WTC11 (cell line): ENCODE measurements at regions not wholly inside any gene's neighbourhood (a gene's known extent, or its start where the extent isn't known, plus 50 kb on each side); places are given as distances from the start of the nearest gene placed in this dataset.

ENCODE experiments used
- ATAC-seq: fragments of 200-7000 bp; cut with Tn5 transposase; 2 replicates; pipeline ENCODE4 v1.10.0; 2021; ENCODE audit warnings: mild to moderate bottlenecking, moderate library complexity
- CTCF ChIA-PET: fragments of 300-600 bp; sonication (Branson Sonifier 250); formaldehyde crosslinking; loops from one replicate; lab custom pipeline; 2021; ENCODE audit warnings: antibody characterized with exemption; lab: Charles Lee
- POLR2A ChIA-PET: fragments of 350-600 bp; sonication (Branson Sonifier 250); formaldehyde crosslinking; loops from one replicate; lab custom pipeline; 2021; ENCODE audit warnings: antibody characterized with exemption; lab: Charles Lee
- DNase-seq: peaks from one replicate; pipeline ENCODE4 v3.0.0; 2021; ENCODE audit warnings: low spot score
- H3K27ac Mint-ChIP-seq: 2 replicates; pipeline ENCODE4 v1.8.0; 2021; ENCODE audit warnings: mixed read lengths
- H3K27me3 Mint-ChIP-seq: 2 replicates; pipeline ENCODE4 v1.8.0; 2021; ENCODE audit warnings: low read depth, mild to moderate bottlenecking, moderate library complexity, mixed read lengths
- H3K36me3 Mint-ChIP-seq: 2 replicates; pipeline ENCODE4 v1.8.0; 2021; ENCODE audit warnings: mixed read lengths
- H3K4me1 Mint-ChIP-seq: 2 replicates; pipeline ENCODE4 v1.8.0; 2022; ENCODE audit warnings: mixed read lengths
- H3K4me3 Mint-ChIP-seq: 2 replicates; pipeline ENCODE4 v1.8.0; 2021; ENCODE audit warnings: mild to moderate bottlenecking, moderate library complexity, mixed read lengths
- H3K9me3 Mint-ChIP-seq: 2 replicates; pipeline ENCODE4 v1.8.0; 2021; ENCODE audit warnings: mixed read lengths
- AFF4 ChIP-seq: sonication (generic); formaldehyde crosslinking; IDR thresholded peaks from 2 replicates; pipeline ENCODE4 v1.8.1; 2023; ENCODE audit warnings: mild to moderate bottlenecking, missing genetic modification reagents, borderline replicate concordance
- ATF3 ChIP-seq: sonication (generic); formaldehyde crosslinking; conservative IDR thresholded peaks from 2 replicates; pipeline ENCODE4 v1.8.1; 2022; ENCODE audit warnings: mild to moderate bottlenecking, missing genetic modification reagents
- E2F1 ChIP-seq: sonication (generic); formaldehyde crosslinking; IDR thresholded peaks from 2 replicates; pipeline ENCODE4 v1.8.0; 2022; ENCODE audit warnings: mild to moderate bottlenecking, missing genetic modification reagents
- E2F5 ChIP-seq: sonication (generic); formaldehyde crosslinking; IDR thresholded peaks from 2 replicates; pipeline ENCODE4 v1.8.1; 2022; ENCODE audit warnings: mild to moderate bottlenecking, moderate library complexity, missing genetic modification reagents
- ELF4 ChIP-seq: sonication (generic); formaldehyde crosslinking; IDR thresholded peaks from 2 replicates; pipeline ENCODE4 v1.8.1; 2022; ENCODE audit warnings: low read depth, mild to moderate bottlenecking, moderate library complexity, missing genetic modification reagents
- ESRRA ChIP-seq: sonication (generic); formaldehyde crosslinking; IDR thresholded peaks from 2 replicates; pipeline ENCODE4 v1.8.1; 2022; ENCODE audit warnings: mild to moderate bottlenecking, missing genetic modification reagents, borderline replicate concordance
- FOXJ3 ChIP-seq: sonication (generic); formaldehyde crosslinking; IDR thresholded peaks from 2 replicates; pipeline ENCODE4 v1.9.0; 2021; ENCODE audit warnings: missing genetic modification reagents, mild to moderate bottlenecking, borderline replicate concordance
- HMGA2 ChIP-seq: fragments of 250-450 bp; sonication (Bioruptor Pico); IDR thresholded peaks from 2 replicates; pipeline ENCODE4 v1.4.0; 2021; ENCODE audit warnings: mild to moderate bottlenecking, moderate library complexity
- JUN ChIP-seq: sonication (generic); formaldehyde crosslinking; IDR thresholded peaks from 2 replicates; pipeline ENCODE4 v1.8.0; 2023; ENCODE audit warnings: mild to moderate bottlenecking, missing genetic modification reagents
- MAX ChIP-seq: sonication (generic); formaldehyde crosslinking; IDR thresholded peaks from 2 replicates; pipeline ENCODE4 v1.8.0; 2022; ENCODE audit warnings: mild to moderate bottlenecking, missing genetic modification reagents
- MXD4 ChIP-seq: fragments of 250-450 bp; sonication (Bioruptor Pico); IDR thresholded peaks from 2 replicates; pipeline ENCODE4 v1.8.0; 2021; ENCODE audit warnings: mild to moderate bottlenecking, moderate library complexity, borderline replicate concordance
- NFE2L1 ChIP-seq: sonication (generic); formaldehyde crosslinking; IDR thresholded peaks from 2 replicates; pipeline ENCODE4 v1.8.1; 2023; ENCODE audit warnings: missing genetic modification reagents
- PRDM15 ChIP-seq: sonication (generic); formaldehyde crosslinking; IDR thresholded peaks from 2 replicates; pipeline ENCODE4 v1.8.0; 2022; ENCODE audit warnings: missing genetic modification reagents
- PRRX2 ChIP-seq: fragments of 250-450 bp; sonication (Bioruptor Pico); IDR thresholded peaks from 2 replicates; pipeline ENCODE4 v1.8.0; 2021; ENCODE audit warnings: mild to moderate bottlenecking
- SMAD4 ChIP-seq: sonication (generic); formaldehyde crosslinking; IDR thresholded peaks from 2 replicates; pipeline ENCODE4 v1.8.0; 2022; ENCODE audit warnings: mild to moderate bottlenecking, missing genetic modification reagents
- TCF7 ChIP-seq: sonication (generic); formaldehyde crosslinking; IDR thresholded peaks from 2 replicates; pipeline ENCODE4 v1.8.0; 2022; ENCODE audit warnings: mild to moderate bottlenecking, low read depth, missing genetic modification reagents, moderate library complexity
- TEAD1 ChIP-seq: sonication (generic); formaldehyde crosslinking; IDR thresholded peaks from 2 replicates; pipeline ENCODE4 v1.8.0; 2022; ENCODE audit warnings: mild to moderate bottlenecking, missing genetic modification reagents
- TEAD4 ChIP-seq: sonication (generic); formaldehyde crosslinking; IDR thresholded peaks from 2 replicates; pipeline ENCODE4 v1.8.0; 2022; ENCODE audit warnings: mild to moderate bottlenecking, missing genetic modification reagents
- ZMAT4 ChIP-seq: fragments of 250-450 bp; sonication (Bioruptor Pico); IDR thresholded peaks from 2 replicates; pipeline ENCODE4 v1.9.0; 2021; ENCODE audit warnings: mild to moderate bottlenecking
- ZNF232 ChIP-seq: sonication (generic); formaldehyde crosslinking; IDR thresholded peaks from 2 replicates; pipeline ENCODE4 v1.8.0; 2022; ENCODE audit warnings: mild to moderate bottlenecking, missing genetic modification reagents
- ZNF423 ChIP-seq: fragments of 250-450 bp; sonication (Bioruptor Pico); IDR thresholded peaks from 2 replicates; pipeline ENCODE4 v2.1.2; 2022; ENCODE audit warnings: mild to moderate bottlenecking, moderate library complexity
- ZNF671 ChIP-seq: fragments of 250-450 bp; sonication (Bioruptor Pico); IDR thresholded peaks from 2 replicates; pipeline ENCODE4 v1.8.0; 2021; ENCODE audit warnings: mild to moderate bottlenecking
- ZSCAN18 ChIP-seq: fragments of 250-450 bp; sonication (Bioruptor Pico); IDR thresholded peaks from 2 replicates; pipeline ENCODE4 v2.1.2; 2022; ENCODE audit warnings: mild to moderate bottlenecking, moderate library complexity

GRCh38 chr5:26415987-26416779 lies 622.2 kb downstream of the CDH9 start:
- Mint-ChIP-seq H3K4me3 (no peak overlapping the region), H3K9me3 (peaks cover 12% of the 10 kb centered on the region), H3K4me1 (no peaks in the 10 kb centered on the region), H3K36me3 (peaks cover 9% of the 10 kb centered on the region), H3K27ac (no peak overlapping the region)
- DNase-seq (no peak), ATAC-seq (no peak)
- ChIA-PET CTCF (no interaction called here), POLR2A (no interaction called here)
- no peak for TF ChIP-seq ZMAT4 (CRISPR knock-in tag)
- no peak for TF ChIP-seq FOXJ3 (CRISPR knock-in tag)
- TF ChIP-seq ZNF671 (CRISPR knock-in tag): no peak
- TF ChIP-seq MXD4 (CRISPR knock-in tag): no peak
- no peak for TF ChIP-seq MAX (CRISPR knock-in tag)
- TF ChIP-seq ZSCAN18 (CRISPR knock-in tag): no peak
- TF ChIP-seq TCF7 (CRISPR knock-in tag): no peak
- TF ChIP-seq JUN (CRISPR knock-in tag): no peak
- TF ChIP-seq HMGA2 (CRISPR knock-in tag): no peak
- TF ChIP-seq NFE2L1 (CRISPR knock-in tag): no peak
- no peak for TF ChIP-seq ATF3 (CRISPR knock-in tag)
- no peak for TF ChIP-seq AFF4
- no peak for TF ChIP-seq SMAD4 (CRISPR knock-in tag)
- TF ChIP-seq ESRRA (CRISPR knock-in tag): no peak
- no peak for TF ChIP-seq ZNF232 (CRISPR knock-in tag)
- TF ChIP-seq ZNF423 (CRISPR knock-in tag): no peak
- no peak for TF ChIP-seq ELF4
- TF ChIP-seq E2F5 (CRISPR knock-in tag): no peak
- TF ChIP-seq, all 79 proteins: peak for 0
- peaks cover 3% of the 10 kb centered on the region; the same call in 1 of the 2 replicates for H3K27me3 Mint-ChIP-seq

GRCh38 chr5:26390608-26391007 lies 647.8 kb downstream of the CDH9 start:
- ChIA-PET CTCF (no interaction called here), POLR2A (no interaction called here)
- TF ChIP-seq E2F1 (no peak), PRDM15 (CRISPR knock-in tag) (no peak), TEAD4 (no peak), TEAD1 (CRISPR knock-in tag) (no peak), PRRX2 (CRISPR knock-in tag) (no peak)

More at GRCh38 chr5:26390608-26391007, 647.8 kb downstream of the CDH9 start:
- peaks cover 10% of the 10 kb centered on the region for H3K4me1 Mint-ChIP-seq
- DNase-seq: no peak
- H3K36me3 Mint-ChIP-seq: peaks cover 15% of the 10 kb centered on the region
- no peak overlapping the region for H3K27ac Mint-ChIP-seq
- H3K27me3 Mint-ChIP-seq: no peaks in the 10 kb centered on the region
- H3K9me3 Mint-ChIP-seq: peaks cover 49% of the 10 kb centered on the region
- no peak overlapping the region for H3K4me3 Mint-ChIP-seq
- ATAC-seq: no peak
